ENCODE measurements at regions not wholly inside any gene's neighbourhood (a gene's known extent, or its start where the extent isn't known, plus 50 kb on each side); places are given as distances from the start of the nearest gene placed in this dataset.

GRCh38 chr7:41567031-41567730 is 135.7 kb downstream of the INHBA start:
- ATAC-seq (no peak), FAIRE-seq (no peak), DNase-seq (ENCODE audit: low read depth in 1 of 2, low spot score in 1 of 2) (no peak)
- WGBS (ENCODE audit: missing lambda C conversion rate): 0% methylated on average over 1 of the region's 1 CpG
- Histone ChIP-seq H3K4me2 (no peak overlapping the region), H3K4me1 (no peaks in the 10 kb centered on the region), H3K9me3 (no peaks in the 10 kb centered on the region), H3K27ac (no peak overlapping the region), H3K4me3 (no peak overlapping the region)
- no peak for TF ChIP-seq ZFP36 (IDR thresholded peaks at IDR 0.05; ENCODE audit: borderline replicate concordance, partially characterized antibody)
- TF ChIP-seq POLR2A (IDR thresholded peaks at IDR 0.05; ENCODE audit: low read length): no peak
- TF ChIP-seq ZSCAN20 (CRISPR knock-in tag; IDR thresholded peaks at IDR 0.05): no peak
- ChIA-PET CTCF (interaction anchor here (0.8 kb wide), 1 partner anchor 24 kb away, joined by 3 read pairs; no protein-coding TSS in a partner anchor), POLR2A (no interaction called here)

- POLR2A ChIA-PET: no interaction called here
- Histone ChIP-seq H3K9me3 (no peaks in the 10 kb centered on the region), H3K27ac (no peak overlapping the region), H3K4me3 (no peak overlapping the region), H3K4me2 (no peak overlapping the region), H3K4me1 (no peaks in the 10 kb centered on the region)
- ATAC-seq (no peak), DNase-seq (ENCODE audit: low read depth in 1 of 2, low spot score in 1 of 2) (no peak), FAIRE-seq (no peak)
- TF ChIP-seq NR3C1 (IDR thresholded peaks at IDR 0.05): no peak
- TF ChIP-seq RARB (CRISPR knock-in tag; IDR thresholded peaks at IDR 0.05): no peak
- no peak for TF ChIP-seq CTCF (IDR thresholded peaks at IDR 0.05)
- TF ChIP-seq FOSL2 (IDR thresholded peaks at IDR 0.05): no peak
- no peak for TF ChIP-seq FOSL2 (CRISPR knock-in tag; IDR thresholded peaks at IDR 0.05)
- TF ChIP-seq POLR2AphosphoS2 (conservative IDR thresholded peaks at IDR 0.05; ENCODE audit: low read length): no peak
- no peak for TF ChIP-seq FOSB (CRISPR knock-in tag; IDR thresholded peaks at IDR 0.05)
- no peak for TF ChIP-seq HEYL (CRISPR knock-in tag; IDR thresholded peaks at IDR 0.05)
- TF ChIP-seq RAD21 (conservative IDR thresholded peaks at IDR 0.05 in 1 of 2, IDR thresholded peaks at IDR 0.05 in 1 of 2): no peak
- no peak for TF ChIP-seq PBX3 (IDR thresholded peaks at IDR 0.05)
- no peak for TF ChIP-seq ELK1 (IDR thresholded peaks at IDR 0.05; ENCODE audit: low read depth, low read length)
- TF ChIP-seq SMC3 (IDR thresholded peaks at IDR 0.05): no peak
- TF ChIP-seq HOXA7 (CRISPR knock-in tag; IDR thresholded peaks at IDR 0.05): no peak
- no peak for TF ChIP-seq BHLHE40 (IDR thresholded peaks at IDR 0.05; ENCODE audit: low read depth, low read length)
- CTCF ChIA-PET: interaction anchor here (0.8 kb wide), 1 partner anchor 25 kb away, joined by 3 read pairs; no protein-coding TSS in a partner anchor
- WGBS (ENCODE audit: missing lambda C conversion rate): 31% methylated on average over 4 of the region's 4 CpGs
These were observed 136.3 kb downstream of the INHBA start for GRCh38 chr7:41566581-41566980.

- ChIA-PET POLR2A (no interaction called here), CTCF (interaction anchor here (1.5 kb wide), 2 partner anchors 9 to 30 kb away, joined by 3 read pairs; no protein-coding TSS in a partner anchor)
- Histone ChIP-seq H3K9me3 (no peaks in the 10 kb centered on the region), H3K27ac (no peak overlapping the region), H3K4me1 (no peaks in the 10 kb centered on the region), H3K4me2 (no peak overlapping the region), H3K4me3 (no peak overlapping the region)
- ATAC-seq (no peak), DNase-seq (ENCODE audit: low read depth in 1 of 2, low spot score in 1 of 2) (no peak), FAIRE-seq (no peak)
- 19% methylated on average over 4 of the region's 4 CpGs for WGBS (ENCODE audit: missing lambda C conversion rate)
- TF ChIP-seq SMC3 (IDR thresholded peaks at IDR 0.05) (no peak), HOXA7 (CRISPR knock-in tag; IDR thresholded peaks at IDR 0.05) (no peak), RARB (CRISPR knock-in tag; IDR thresholded peaks at IDR 0.05) (no peak)
These were observed 137.2 kb downstream of the INHBA start for GRCh38 chr7:41565655-41566054.

All from A549 (cell line).